ENCODE measurements at regions not wholly inside any gene's neighbourhood (a gene's known extent, or its start where the extent isn't known, plus 50 kb on each side); places are given as distances from the start of the nearest gene placed in this dataset.

- TF ChIP-seq CTCF (IDR thresholded peaks at IDR 0.05; ENCODE audit: insufficient read depth, low read depth, low read length) (no peak), EZH2 (IDR thresholded peaks at IDR 0.05; ENCODE audit: insufficient read depth, low read length) (no peak)
Observed at GRCh38 chr1:213887842-213888241, 99.9 kb upstream of the PROX1 start.
